Mesenchymal stem cell (in vitro differentiated cells and primary cell): ENCODE measurements at regions not wholly inside any gene's neighbourhood (a gene's known extent, or its start where the extent isn't known, plus 50 kb on each side); places are given as distances from the start of the nearest gene placed in this dataset.
"Not testable (repeated sequence)": the region's sequence is repeated elsewhere in the genome, so short reads cannot be mapped to it uniquely, and the experiment has no call there.

Experiments used
- DNase-seq: peaks from one replicate; pipeline ENCODE4 v3.0.0-alpha.2; 2013
- H2AFZ ChIP-seq: one replicate; pipeline ENCODE4 v1.6.1; 2013; ENCODE audit warnings: low read depth, mild to moderate bottlenecking, control low read depth, inconsistent platforms, low read length, moderate library complexity
- H2AK5ac ChIP-seq: 2 replicates; pipeline ENCODE4 v1.6.1; 2013; ENCODE audit warnings: low read length, moderate library complexity, mild to moderate bottlenecking, inconsistent platforms; ENCODE audit not compliant: severe bottlenecking
- H2BK120ac ChIP-seq: one replicate; pipeline ENCODE4 v1.6.1; 2013; ENCODE audit warnings: low read depth, mild to moderate bottlenecking, inconsistent platforms, low read length, moderate library complexity
- H2BK12ac ChIP-seq, 2 experiments: one replicate each; pipeline ENCODE4 v1.6.1; 2013; ENCODE audit warnings: inconsistent platforms in 2 of 2, low read length in 2 of 2, mild to moderate bottlenecking in 2 of 2, moderate library complexity in 2 of 2, control low read depth in 1 of 2
- H2BK15ac ChIP-seq: one replicate; pipeline ENCODE4 v1.6.1; 2013; ENCODE audit warnings: mild to moderate bottlenecking, low read depth, inconsistent platforms; ENCODE audit not compliant: poor library complexity, severe bottlenecking
- H2BK5ac ChIP-seq: 2 replicates; pipeline ENCODE4 v1.6.1; 2013; ENCODE audit warnings: low read depth, mild to moderate bottlenecking, low read length, control low read depth, inconsistent platforms; ENCODE audit not compliant: poor library complexity, severe bottlenecking
- H3K14ac ChIP-seq, 2 experiments: one replicate each; pipeline ENCODE4 v1.6.1; 2013; ENCODE audit warnings: inconsistent platforms in 2 of 2, low read length in 2 of 2, control low read depth in 1 of 2, mild to moderate bottlenecking in 1 of 2, moderate library complexity in 1 of 2
- H3K18ac ChIP-seq, 2 experiments: one replicate each; pipeline ENCODE4 v1.6.1; 2013; ENCODE audit warnings: inconsistent platforms in 2 of 2, low read length in 2 of 2, control low read depth in 1 of 2, low read depth in 1 of 2, mild to moderate bottlenecking in 1 of 2
- H3K23ac ChIP-seq, 2 experiments: one replicate each; pipeline ENCODE4 v1.6.1; 2013; ENCODE audit warnings: inconsistent platforms in 2 of 2, low read length in 2 of 2, mild to moderate bottlenecking in 2 of 2, moderate library complexity in 2 of 2, control low read depth in 1 of 2
- H3K27ac ChIP-seq: 2 replicates; pipeline ENCODE4 v1.5.1; 2013; ENCODE audit warnings: mild to moderate bottlenecking, moderate library complexity, low read length, control low read depth, inconsistent platforms; ENCODE audit not compliant: poor library complexity, severe bottlenecking
- H3K27me3 ChIP-seq, 2 experiments: 2 replicates each; pipeline versions ENCODE4 v1.6.1 to v1.7.0; 2013; ENCODE audit warnings: low read length in 2 of 2, mild to moderate bottlenecking in 2 of 2, moderate library complexity in 2 of 2, control low read depth in 1 of 2, inconsistent platforms in 1 of 2; ENCODE audit not compliant: control insufficient read depth in 1 of 2, insufficient read depth in 1 of 2
- H3K36me3 ChIP-seq, 2 experiments: 2 replicates each; pipeline versions ENCODE4 v1.6.1 to v1.7.0; 2013; ENCODE audit warnings: low read length in 2 of 2, control low read depth in 1 of 2, inconsistent platforms in 1 of 2, low read depth in 1 of 2, mild to moderate bottlenecking in 1 of 2; ENCODE audit not compliant: insufficient read depth in 2 of 2, control insufficient read depth in 1 of 2
- H3K4ac ChIP-seq, 2 experiments: one replicate each; pipeline ENCODE4 v1.6.1; 2013; ENCODE audit warnings: inconsistent platforms in 2 of 2, low read length in 2 of 2, mild to moderate bottlenecking in 2 of 2, moderate library complexity in 2 of 2, control low read depth in 1 of 2, low read depth in 1 of 2
- H3K4me1 ChIP-seq: 2 replicates; pipeline ENCODE4 v1.6.1; 2013; ENCODE audit warnings: low read depth, low read length, control low read depth; ENCODE audit not compliant: control insufficient read depth, insufficient read depth
- H3K4me2 ChIP-seq: 2 replicates; pipeline ENCODE4 v1.6.1; 2013; ENCODE audit warnings: low read length, mild to moderate bottlenecking, inconsistent platforms; ENCODE audit not compliant: poor library complexity, severe bottlenecking
- H3K4me3 ChIP-seq, 2 experiments: 2 replicates each; pipeline versions ENCODE4 v1.5.1 to v1.7.0; 2013; ENCODE audit warnings: low read length in 2 of 2, mild to moderate bottlenecking in 2 of 2, control low read depth in 1 of 2, low read depth in 1 of 2; ENCODE audit not compliant: insufficient read depth in 1 of 2
- H3K79me1 ChIP-seq: replicated peaks from 2 replicates; pipeline ENCODE4 v1.6.1; 2013; ENCODE audit warnings: mild to moderate bottlenecking, control low read depth, low read length, inconsistent platforms; ENCODE audit not compliant: poor library complexity, severe bottlenecking
- H3K9ac ChIP-seq: 2 replicates; pipeline ENCODE4 v1.7.0; 2013; ENCODE audit warnings: mild to moderate bottlenecking, low read length, moderate library complexity
- H3K9me3 ChIP-seq: 2 replicates; pipeline ENCODE4 v1.7.0; 2013; ENCODE audit warnings: mild to moderate bottlenecking, low read length; ENCODE audit not compliant: control insufficient read depth
- H4K8ac ChIP-seq: one replicate; pipeline ENCODE4 v1.6.1; 2013; ENCODE audit warnings: inconsistent platforms, mild to moderate bottlenecking, low read length, moderate library complexity
- H4K91ac ChIP-seq: one replicate; pipeline ENCODE4 v1.6.1; 2013; ENCODE audit warnings: mild to moderate bottlenecking, low read length, inconsistent platforms
- WGBS: methylation state at CpG from one replicate; pipeline ENCODE4 v1.1.7; 2013; ENCODE audit warnings: mixed read lengths; 5-methylcytosine and 5-hydroxymethylcytosine counted together

DNA sequence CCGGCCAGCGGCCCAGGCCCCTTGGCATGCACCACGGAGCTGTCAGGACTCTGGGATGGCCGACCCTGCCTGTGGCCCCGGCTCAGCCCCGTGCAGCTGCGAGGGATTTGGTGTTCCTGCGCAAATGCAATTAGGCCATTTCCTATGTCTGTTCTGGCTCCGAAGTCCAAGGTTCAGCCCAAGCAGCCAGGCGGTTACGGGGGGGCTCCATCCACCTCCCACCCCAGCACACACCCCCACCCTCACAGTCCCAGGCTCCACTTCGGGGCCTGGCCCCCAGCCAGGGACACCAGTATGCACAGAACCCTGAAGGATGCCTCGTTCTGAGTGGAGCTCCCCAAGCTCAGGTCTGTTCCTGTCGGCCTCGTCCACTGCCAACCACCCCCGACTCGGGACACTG, 2965.7 kb downstream of the RPIA start:
- not testable (repeated sequence) for H3K4me2 ChIP-seq, H4K8ac ChIP-seq, H2BK12ac ChIP-seq, H3K27ac ChIP-seq, H2BK120ac ChIP-seq, H3K9me3 ChIP-seq, H2BK5ac ChIP-seq, H3K23ac ChIP-seq, H3K4ac ChIP-seq, H3K18ac ChIP-seq, H3K36me3 ChIP-seq, H3K14ac ChIP-seq, H2BK15ac ChIP-seq, H2AFZ ChIP-seq, H3K4me3 ChIP-seq, H3K4me1 ChIP-seq, H3K79me1 ChIP-seq, H3K9ac ChIP-seq, H3K27me3 ChIP-seq, H2AK5ac ChIP-seq
- peak; percentile 49 for DNase-seq
- 20% methylated on average over 3 of the region's 17 CpGs for WGBS
- peak overlapping the region; percentile 68 for H4K91ac ChIP-seq

DNA sequence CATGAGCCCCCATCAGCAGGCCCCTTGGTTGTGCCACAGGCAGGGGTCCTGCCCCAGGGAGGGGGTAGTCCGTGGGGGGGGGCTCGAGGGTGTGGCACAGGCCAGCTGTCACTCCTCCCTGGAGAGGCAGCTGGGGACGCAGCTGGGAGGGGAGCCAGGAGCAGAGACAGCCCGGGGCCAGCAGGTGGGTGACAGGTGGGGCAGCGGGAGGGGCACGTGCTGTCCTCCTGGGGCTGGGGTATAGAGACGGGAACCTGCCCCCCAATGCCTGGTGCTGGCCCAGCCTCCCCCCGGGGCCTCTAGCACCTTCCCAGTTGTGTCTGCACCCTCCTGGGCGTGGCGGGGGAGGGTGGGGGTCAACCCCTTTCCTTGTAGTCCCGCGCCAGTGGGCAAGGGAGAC, 2966.9 kb downstream of the RPIA start:
- H2BK15ac ChIP-seq, H3K4me3 ChIP-seq, H3K23ac ChIP-seq, H2AFZ ChIP-seq, H3K9ac ChIP-seq, H2BK12ac ChIP-seq, H3K9me3 ChIP-seq, H2BK120ac ChIP-seq, H3K79me1 ChIP-seq, H3K14ac ChIP-seq, H3K36me3 ChIP-seq, H3K18ac ChIP-seq, H4K8ac ChIP-seq, H3K27me3 ChIP-seq, H3K4ac ChIP-seq, H2AK5ac ChIP-seq, DNase-seq, H3K4me2 ChIP-seq, H4K91ac ChIP-seq, H2BK5ac ChIP-seq, H3K27ac ChIP-seq, H3K4me1 ChIP-seq: not testable (repeated sequence)
- 6% methylated on average over 2 of the region's 12 CpGs for WGBS

DNA sequence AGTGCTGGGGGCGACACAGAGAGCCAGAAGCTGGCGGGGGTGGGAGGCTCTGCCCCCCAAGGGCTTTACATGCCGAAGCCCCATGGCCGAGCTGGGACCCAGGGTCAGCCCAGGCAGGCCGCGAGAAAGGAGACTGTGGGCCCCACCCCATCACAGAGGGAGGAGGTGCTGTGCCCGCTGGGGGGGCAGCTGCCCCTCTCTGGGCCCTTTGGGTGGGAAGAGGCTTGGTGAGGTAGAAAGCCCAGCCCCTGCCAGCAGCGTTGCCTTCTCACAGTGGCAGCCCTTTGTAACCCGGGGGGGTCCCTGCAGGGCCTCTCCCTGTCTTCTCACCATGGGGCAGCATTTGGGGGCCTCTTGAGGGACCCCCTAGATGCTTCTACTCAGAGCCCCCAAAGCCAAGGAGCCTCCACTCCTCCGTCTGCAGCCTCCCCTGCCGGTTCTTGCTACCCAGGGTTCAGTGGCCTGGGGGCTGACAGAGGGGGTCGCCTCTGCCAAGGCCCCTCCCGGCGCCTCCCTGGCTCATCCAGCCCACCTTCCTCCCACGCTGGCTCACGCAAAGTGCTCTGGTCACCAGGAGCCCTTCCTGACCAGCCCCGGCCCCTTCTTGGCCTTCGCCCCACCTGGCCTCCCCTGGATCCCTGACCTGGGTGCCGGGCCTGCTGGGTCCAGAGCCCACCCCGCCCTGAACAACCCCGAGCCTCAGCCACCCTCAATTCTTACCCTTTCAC, 2967.9 kb downstream of the RPIA start:
- not testable (repeated sequence) for H3K23ac ChIP-seq, DNase-seq, H3K36me3 ChIP-seq, H4K8ac ChIP-seq, H2BK12ac ChIP-seq, H2AFZ ChIP-seq, H3K14ac ChIP-seq, H4K91ac ChIP-seq, H2BK15ac ChIP-seq, H3K27ac ChIP-seq, H3K4me1 ChIP-seq, H3K4ac ChIP-seq, H3K9me3 ChIP-seq, H2BK120ac ChIP-seq, H2AK5ac ChIP-seq, H3K79me1 ChIP-seq, H3K18ac ChIP-seq, H2BK5ac ChIP-seq, H3K27me3 ChIP-seq, H3K4me2 ChIP-seq
- WGBS, result 50% methylated on average over 2 of the region's 21 CpGs
- peak overlapping the region; percentile 54 for H3K9ac ChIP-seq
- peak overlapping the region in 1 of 2 experiments; percentile 63 for H3K4me3 ChIP-seq

DNA sequence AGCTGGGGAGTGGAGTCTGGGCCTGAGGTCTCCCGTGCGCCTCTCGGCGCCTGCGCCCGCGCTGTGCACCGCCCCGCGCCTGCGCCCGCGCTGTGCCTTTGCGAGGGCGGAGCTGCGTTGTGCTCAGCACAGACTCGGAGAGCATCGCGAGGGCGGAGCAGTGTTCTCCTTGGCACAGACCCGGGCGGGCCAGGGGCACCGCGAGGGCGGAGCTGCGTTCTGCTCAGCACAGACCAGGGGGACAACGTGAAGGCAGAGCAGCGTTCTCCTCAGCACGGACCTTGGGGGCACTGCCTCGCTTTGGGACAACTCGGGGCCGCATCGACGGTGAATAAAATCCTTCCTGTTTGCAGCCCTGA, 2968.4 kb downstream of the RPIA start:
- peak overlapping the region; percentile 75 for H3K9ac ChIP-seq
- H2BK15ac ChIP-seq, H3K36me3 ChIP-seq, H3K27ac ChIP-seq, H2BK120ac ChIP-seq, H3K4me2 ChIP-seq, H3K79me1 ChIP-seq, H4K8ac ChIP-seq, H3K27me3 ChIP-seq, H3K14ac ChIP-seq, H2BK12ac ChIP-seq, H2BK5ac ChIP-seq, H3K4ac ChIP-seq, H3K9me3 ChIP-seq, H3K23ac ChIP-seq, H4K91ac ChIP-seq, H2AK5ac ChIP-seq, H3K4me1 ChIP-seq: not testable (repeated sequence)
- peak overlapping the region; percentile 14 for H2AFZ ChIP-seq
- H3K18ac ChIP-seq, result peak overlapping the region in 1 of 2 experiments; percentile 21
- peak; percentile 53 for DNase-seq
- WGBS, result no CpG with 5 or more reads among the region's 34 CpGs
- peak overlapping the region in 1 of 2 experiments; percentile 70 for H3K4me3 ChIP-seq
